NCI-H146 treated with DMSO at 0.1 percent for 48 hours (cell line): ENCODE measurements at regions not wholly inside any gene's neighbourhood (a gene's known extent, or its start where the extent isn't known, plus 50 kb on each side); places are given as distances from the start of the nearest gene placed in this dataset.
"Not testable (repeated sequence)": the region's sequence is repeated elsewhere in the genome, so short reads cannot be mapped to it uniquely, and the experiment has no call there.

Experiments used
- DNase-seq: peaks from one replicate; lab custom pipeline; 2025; ENCODE audit not compliant: unreplicated experiment; lab: John Stamatoyannopoulos, UW

DNA sequence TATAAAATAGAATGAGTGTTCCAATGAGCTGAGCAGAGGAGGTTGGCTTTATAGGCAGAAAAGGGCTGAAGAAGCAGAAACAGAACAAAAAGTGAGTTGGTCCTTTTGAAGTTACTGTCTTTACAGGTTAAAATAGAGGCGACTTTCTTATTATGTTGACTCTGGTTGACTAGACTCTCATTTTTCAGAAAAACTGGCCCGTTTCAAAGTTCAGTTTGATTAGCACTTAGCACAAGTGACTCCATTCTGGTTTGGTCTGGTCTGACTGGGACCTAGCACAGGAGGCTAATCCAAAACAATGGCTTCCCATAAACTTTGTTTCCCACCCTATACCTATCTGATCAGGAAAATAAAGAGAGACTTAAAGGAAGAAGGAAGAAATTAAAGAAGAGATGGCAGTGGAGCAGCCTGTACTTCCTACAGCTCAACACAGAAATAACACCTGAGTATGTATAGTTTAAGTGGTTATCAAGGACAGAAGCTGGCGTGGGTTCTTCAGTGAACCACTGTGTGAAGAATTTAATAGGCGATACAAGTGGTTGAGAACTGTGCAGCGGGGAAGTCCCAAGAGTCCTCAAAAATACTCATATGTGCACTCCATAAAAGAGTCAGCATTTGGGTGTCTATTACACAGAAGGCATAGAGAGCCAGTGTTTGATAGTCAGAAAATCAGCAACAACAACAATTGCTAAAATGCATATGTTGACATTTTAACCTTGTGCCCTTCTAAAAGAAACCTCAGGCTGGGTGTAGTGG is 554.8 kb upstream of the HTR2C start:
- no peak for DNase-seq

DNA sequence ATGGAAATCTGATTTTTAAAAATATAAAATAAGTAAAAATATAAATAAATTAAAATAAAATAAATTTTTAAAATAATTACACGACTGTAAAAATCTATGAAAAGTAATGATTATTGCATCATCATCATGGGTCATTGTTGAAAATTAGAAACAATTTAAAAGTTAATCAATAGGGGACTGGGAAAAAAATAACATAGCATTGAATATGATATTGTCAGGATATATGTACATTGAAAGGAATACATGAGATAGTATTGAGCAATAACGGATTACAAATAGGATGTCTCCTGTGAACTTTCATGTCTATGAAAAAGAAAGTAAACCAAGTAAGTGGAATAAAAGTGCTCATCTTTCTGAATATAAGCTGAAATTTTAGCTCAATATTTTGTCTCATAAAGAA is 566.8 kb upstream of the HTR2C start:
- DNase-seq: no peak

DNA sequence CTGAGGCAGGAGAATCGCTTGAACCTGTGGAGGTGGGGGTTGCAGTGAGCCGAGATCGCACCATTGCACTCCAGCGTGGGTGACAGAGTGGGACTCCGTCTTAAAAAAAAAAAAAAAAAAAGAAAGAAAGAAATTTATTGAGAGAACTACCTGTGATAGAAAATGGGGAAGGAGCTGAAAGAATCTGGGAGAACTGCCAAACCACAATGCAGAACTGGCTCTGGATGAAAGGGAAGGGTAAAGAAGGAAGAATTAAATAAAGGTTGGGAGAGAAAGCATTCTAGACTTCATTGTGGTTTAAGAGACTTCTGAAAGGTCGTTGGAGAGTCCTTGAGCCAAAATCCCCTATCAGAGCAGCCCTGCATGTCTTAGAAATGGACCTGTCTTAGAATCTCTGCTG is 567.9 kb upstream of the HTR2C start:
- no peak for DNase-seq

DNA sequence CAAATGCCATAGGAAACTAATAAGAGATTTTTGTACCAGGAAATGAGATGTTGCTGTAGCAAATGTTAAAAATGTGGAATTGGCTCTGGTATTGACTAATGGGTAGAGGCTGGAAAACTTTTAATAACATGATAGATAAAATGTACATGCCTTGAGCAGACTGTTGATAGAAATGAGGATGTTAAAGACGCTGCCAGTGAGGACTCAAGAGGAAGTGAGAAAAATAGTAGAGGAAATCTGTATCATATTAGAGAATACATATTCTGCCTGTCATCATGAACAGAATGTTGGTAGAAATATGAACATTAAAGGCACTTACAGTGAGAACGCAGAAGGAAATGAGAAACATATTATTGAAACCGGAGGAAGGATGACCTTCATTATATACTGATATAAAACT is 577.2 kb upstream of the HTR2C start:
- DNase-seq: no peak

DNA sequence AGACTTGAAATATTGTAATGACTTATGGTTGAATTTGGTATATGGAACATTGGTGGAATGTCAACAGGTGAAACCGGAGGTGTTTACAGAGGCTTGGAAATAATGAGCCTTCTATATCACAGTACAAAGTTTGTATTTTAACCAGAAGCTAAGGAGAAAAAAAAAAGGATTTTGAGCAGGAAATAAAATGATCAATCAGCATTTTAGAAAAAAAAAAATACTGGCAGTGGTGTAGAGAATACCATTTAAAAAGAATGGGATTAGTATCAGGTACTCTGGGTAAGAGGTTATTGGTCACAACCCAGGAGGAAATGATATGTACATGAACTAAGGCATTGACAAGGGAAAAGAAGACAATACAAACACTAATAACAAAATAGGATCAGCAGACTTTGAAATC is 587.1 kb upstream of the HTR2C start:
- no peak for DNase-seq

DNA sequence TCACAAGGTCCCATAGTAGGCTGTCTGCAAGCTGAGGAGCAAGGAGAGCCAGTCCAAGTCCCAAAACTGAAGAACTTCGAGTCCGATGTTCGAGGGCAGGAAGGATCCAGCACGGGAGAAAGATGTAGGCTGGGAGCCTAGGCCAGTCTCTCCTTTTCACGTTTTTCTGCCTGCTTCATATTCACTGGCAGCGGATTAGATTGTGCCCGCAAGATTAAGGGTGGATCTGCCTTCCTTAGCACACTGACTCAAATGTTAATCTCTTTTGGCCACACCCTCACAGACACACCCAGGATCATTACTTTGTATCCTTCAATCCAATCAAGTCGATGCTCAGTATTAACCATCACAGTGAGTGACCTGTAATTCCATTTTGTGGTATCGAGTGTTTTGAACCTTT is 592.2 kb upstream of the HTR2C start:
- not testable (repeated sequence) for DNase-seq

DNA sequence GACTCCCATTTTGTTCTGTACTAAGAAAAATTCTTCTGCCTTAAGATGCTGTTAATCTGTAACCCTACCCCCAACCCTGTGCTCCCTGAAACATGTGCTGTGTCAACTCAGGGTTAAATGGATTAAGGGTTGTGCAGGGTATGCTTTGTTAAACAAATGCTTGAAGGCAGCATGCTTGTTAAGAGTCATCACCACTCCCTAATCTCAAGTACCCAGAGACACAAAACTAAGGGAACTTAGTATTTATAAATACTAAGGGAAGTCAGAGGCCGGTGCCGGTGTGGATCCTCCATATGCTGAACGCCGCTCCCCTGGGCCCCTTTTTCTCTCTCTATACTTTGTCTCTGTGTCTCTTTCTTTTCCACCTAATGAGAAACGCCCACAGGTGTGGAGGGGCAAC is 593.2 kb upstream of the HTR2C start:
- not testable (repeated sequence) for DNase-seq

DNA sequence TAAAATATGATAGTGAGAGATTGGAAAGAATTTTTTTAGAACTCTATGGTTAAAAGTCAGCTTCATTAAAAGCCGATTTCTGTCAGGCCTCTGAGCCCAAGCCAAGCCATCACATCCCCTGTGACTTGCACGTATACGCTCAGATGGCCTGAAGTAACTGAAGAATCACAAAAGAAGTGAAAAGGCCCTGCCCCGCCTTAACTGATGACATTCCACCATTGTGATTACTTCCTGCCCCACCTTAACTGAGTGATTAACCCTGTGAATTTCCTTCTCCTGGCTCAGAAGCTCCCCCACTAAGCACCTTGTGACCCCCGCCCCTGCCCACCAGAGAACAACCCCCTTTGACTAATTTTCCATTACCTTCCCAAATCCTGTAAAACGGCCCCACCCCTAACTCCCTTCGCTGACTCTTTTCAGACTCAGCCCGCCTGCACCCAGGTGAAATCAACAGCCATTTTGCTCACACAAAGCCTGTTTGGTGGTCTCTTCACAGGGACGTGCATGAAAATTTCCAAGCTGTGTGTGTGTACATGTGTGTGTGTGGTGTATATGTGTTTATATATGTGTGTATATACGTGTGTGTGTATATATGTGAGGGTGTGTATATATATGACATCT is 595.5 kb upstream of the HTR2C start:
- DNase-seq: not testable (repeated sequence)

DNA sequence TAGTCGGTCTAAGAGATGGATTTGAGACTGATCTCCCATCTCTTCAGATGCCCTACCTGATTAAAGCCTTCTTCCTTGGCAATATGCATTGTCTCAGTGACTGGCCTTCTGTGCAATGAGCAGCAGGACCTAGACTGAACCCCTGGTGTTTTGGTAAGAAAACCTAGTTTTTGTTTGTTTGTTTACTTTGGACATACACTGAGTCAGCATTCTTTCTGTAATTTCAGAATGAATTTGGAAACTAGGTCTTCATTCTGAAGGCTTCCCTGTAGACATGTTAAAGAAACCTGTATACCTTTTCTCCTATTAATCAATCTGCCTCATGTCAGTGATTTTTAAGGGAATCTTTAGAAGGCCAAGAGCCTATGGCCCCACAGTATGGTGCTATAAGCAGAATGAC is 597.5 kb upstream of the HTR2C start:
- no peak for DNase-seq

DNA sequence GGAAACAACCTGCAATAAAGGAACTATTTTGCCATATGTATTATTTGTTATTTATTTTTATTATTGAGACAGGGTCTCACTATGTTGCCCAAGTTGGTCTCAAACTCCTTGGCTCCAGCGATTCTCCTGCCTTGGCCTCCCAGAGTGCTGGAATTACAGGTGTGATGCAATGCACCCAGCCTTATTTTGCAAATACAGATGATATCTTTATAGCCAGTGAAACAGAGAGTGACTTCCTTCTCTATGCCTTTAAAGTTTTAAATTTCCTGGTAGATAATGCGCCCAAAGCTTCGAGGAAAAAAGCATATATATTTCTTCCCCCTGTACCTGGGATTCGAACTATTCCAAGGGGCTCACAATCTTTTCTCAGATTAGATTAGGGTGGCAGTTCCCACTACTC is 601.1 kb upstream of the HTR2C start:
- DNase-seq: no peak

DNA sequence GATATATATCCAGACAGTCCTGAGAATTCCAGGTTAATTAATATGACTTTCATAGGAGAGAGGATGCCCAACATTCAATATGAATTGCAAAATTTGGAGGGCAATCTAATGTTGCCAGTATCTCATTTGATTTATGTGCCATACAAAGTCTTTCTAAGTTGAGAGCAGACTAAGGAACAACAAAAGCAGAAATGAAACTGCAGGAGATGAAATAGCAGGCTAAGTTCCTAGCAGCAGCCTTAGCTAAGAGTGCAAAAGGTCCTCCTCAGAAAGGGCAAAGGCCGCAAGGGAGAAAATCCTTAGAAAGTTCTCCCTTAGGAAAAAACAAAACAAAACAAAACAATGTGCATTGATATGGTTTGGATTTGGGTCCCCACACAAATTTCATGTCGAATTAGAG is 602.9 kb upstream of the HTR2C start:
- DNase-seq: no peak

DNA sequence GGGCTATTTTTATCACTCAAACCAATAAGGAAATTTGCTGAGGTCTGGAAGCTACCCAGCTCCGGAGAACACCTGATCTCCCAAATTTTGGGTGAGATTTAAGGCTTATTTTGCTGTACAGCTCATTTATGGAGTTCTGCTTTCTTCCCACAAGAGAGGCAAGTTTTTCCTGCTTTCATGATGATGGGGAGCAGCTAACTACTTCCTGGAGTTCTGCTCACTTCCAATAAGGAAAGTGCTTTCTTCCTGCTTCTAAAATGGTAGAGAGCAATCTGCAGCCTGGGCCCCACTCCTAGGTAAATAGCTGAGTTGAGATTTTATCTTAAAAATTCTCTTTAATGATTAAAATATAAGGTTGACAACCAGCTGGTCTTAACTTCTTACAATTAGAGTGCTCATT is 606.0 kb upstream of the HTR2C start:
- DNase-seq: no peak

DNA sequence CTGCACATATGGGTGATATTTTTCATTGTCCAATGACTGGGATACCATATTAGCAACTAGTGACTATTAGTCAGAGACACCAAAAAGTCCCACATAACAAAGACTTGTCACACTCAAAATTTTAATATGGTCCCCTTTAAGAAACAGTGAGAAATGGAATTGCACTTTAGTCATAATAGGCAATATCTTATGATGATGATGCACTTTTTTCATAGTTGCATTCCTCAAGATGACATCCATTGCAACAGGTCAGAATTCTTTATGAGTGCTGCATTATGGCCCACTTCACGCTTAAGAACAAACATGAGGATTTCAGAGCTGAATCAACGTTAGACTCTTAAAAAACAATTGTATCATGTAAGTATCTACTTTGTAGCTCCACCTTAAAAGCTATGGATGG is 608.4 kb upstream of the HTR2C start:
- DNase-seq: no peak

DNA sequence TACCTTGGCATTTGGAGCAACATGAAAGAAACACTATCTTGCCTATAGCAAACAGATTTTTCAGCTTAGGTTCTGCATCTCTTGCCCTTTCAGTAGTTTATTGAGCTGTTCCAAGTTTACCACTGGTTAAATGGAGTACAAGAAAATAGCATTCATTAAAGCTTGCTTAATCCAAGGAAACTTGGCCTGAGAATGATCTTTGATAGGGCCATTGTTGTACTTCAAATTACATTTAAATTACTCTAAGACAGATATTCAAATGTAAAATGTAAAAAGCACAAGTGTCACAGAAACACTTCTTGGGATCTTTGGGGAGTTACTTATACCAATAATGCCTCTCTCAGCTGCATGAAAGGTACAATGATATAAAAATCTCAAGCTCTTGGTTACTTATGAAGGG is 609.0 kb upstream of the HTR2C start:
- no peak for DNase-seq

DNA sequence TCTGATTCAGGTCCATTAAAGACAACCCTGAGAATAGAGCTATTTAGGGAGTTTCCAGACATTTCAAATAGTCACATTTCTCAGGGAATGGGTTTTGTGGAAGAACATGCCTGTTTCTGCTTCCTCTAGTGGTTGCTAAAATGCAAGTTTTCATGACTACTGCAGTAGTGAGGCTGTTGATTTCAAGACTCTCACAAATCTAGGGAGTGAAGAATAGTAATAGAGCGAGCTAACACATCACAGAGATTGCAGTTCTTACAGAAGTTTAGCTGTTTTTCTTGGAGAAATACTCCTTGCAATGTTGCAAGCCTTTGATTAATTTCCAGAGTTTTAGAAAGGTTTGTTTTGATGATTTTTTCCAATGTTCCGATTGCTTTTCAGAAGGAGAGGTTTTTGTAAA is 610.2 kb upstream of the HTR2C start:
- no peak for DNase-seq

DNA sequence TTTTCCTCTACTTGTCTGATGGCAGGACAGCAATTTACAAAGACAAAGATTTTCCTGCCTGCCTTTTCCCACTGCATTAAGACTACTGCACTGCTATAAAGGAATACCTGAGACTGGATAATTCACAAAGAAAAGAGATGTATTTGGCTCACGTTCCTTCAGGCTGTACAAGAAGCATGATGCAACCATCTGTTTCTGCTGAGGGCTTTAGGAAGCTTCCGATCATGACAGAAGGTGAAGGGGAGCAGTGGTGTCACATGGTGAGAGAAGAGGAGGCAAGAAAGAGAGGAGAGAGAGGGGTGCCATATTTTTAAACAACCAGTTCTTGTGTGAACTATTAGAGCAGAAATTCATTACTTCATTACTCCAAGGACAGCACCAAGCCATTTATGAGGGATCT is 617.1 kb upstream of the HTR2C start:
- DNase-seq: no peak

DNA sequence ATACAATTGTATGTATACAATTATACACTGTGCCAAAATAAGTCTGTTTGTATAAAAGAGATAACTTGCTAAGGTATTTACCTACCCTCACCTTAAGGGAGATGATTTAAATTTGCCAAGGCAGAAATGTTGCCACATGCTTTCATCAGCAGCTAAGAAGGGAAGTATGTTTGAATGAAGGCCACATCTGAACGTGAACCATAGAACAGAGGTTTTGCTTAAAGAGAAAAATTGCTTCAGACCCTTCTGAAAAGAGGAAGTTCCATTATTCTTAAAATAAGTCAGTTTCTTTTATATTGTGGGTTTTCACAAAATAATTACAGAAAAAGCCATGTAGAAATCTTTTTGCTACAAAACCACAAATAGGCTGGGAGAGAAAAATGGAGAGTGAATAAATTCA is 621.5 kb upstream of the HTR2C start:
- DNase-seq: no peak

DNA sequence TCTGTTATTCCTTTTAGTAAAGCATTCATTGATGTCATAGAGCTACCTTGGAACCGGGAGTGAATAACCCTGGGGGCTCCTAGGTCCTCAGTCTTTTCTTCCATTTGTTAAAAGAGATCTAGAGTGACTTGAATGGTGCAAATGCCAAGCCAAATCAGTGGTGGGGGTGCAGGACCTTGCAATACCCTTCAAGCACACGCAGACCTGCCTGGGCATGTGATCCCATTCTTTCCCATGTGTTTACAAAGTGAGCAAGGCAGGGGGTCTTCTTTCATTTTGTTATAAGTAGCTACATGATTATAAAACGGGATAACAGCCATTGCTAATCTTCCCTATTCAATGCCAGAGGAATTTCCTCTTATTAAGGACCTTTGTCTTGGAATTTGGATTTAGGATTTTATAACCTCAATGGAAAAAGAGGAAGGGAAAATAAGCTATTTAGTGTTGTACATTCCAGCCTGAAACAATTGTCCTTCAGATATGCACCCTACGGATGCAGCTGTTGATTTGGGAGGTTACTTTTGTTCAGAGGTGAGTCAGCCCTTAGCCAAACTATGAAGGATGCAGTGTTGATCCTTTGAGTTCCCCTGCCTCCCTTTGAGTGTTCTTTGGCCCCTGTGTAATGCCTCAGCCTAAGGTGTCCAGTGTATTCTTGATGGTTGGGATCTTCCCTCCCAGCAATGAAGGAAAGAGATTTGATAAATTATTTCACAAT is 623.8 kb upstream of the HTR2C start:
- DNase-seq: no peak

DNA sequence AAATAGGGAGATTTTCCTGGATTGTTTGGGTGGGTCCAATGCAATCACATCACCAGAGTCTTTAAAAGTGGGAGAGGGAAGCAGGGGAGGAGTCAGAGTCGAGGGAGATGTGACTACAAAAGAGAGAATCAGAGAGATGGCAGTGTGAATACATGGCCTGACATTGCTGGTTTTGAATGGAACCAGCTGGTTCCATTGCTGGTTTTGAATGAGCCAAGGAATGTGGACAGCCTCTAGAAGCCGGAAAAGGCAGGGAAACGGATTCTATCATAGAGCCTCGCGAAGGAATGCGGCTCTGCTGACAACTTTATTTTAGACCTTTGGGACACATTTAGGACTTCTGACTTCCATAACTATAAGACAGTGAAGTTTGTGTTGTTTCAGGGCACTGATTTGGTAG is 627.0 kb upstream of the HTR2C start:
- no peak for DNase-seq

DNA sequence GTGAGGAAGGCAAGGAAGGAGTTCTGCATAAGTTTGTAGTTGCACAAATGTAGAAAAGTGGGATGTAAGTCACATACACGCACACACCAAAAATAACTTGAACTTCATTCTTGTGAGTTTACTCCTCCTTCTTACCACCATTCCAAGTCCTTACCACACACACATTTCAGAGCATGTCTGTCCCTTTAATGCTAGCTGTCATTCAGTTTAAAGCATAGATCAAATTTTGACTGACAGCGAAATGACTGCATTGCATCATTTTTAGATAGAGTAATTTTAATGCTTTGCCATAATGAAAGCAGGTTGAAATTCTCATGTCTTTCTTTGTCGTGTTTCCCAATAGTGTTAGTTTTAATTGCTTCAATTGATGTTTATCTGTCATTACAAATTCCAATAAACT is 629.6 kb upstream of the HTR2C start:
- DNase-seq: no peak

DNA sequence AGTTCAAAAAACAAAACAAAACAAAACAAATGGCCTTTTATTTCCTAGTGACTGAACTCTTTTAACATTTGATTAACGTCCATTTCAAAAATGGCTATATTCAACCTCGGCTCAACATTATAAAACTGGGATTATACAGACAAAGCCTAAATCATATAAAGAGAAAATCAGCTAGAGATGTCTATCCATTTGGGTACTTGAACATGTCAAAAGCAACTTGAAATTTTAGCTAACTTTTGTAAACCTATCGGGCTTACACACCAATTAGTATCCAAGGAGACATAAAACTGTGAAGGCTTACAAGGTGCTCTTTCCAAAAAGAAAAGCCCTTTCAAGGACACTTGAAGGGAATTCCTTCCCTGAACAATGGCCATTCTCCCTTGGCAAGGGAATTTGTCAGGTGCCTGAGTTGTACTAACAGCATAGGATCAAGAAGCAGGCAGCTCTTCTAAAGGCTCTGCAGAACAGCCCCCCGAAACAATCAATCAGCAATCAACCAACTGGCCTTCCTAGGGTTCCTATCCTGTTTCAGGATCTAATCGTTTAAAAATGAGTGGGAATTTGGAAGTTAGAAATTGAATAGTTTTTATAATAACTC is 633.7 kb upstream of the HTR2C start:
- no peak for DNase-seq

DNA sequence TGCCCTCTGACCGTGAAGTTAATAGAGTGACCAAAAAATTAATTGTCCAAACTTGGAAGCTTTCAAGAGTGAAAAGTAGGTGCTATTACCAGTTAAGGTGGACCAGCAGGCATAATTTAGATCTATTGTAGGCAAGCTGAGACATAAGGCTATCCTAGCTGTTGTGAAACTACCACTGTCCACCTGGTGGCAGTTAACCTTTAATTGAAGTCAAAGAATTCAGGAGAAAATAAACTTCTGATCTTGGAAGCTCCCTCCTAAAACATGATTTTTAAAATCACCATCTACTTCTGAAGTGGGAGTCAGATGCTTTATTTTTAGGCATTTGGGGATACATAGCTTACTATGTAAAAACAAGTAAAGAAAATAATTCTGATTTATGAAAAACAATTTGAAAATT is 636.3 kb upstream of the HTR2C start:
- no peak for DNase-seq
